ENCODE measurements at regions not wholly inside any gene's neighbourhood (a gene's known extent, or its start where the extent isn't known, plus 50 kb on each side); places are given as distances from the start of the nearest gene placed in this dataset.
A peak's percentile ranks its signal among the peaks of the same experiment; 100 is the strongest.

GRCh38 chr15:69951256-69951897 is 146.3 kb downstream of the TLE3 start:
- DNase-seq (ENCODE audit: low spot score), result no peak

DNA sequence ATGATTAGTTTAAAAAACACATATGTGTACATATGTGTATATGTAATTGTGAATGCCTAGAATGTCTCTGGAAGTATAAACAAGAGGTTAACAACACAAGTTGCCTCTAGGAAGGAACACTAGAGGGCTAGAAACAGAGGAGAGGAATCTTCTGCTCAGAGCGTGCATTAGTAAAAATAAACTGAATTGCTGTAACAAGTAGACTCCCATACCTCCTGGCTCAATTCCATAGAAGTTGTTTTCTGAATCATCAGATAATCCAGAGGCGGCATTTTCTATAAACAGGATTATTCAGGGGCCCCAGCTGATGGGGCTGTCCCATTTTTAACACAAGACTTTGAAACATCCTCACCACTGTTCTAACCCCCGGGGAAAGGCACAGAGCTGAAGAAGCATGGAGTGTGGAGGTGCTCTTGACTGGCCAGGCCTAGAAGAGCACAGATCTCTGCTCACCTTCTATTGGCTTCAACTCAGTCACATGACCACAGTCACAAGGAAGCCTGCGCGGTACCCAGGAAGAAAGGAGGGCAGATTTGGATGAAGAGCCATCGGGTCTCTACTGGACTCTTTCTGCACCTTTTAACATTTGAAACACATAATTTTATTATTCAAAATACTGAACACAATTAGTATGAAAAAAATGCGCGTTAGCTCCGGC is 145.7 kb downstream of the TLE3 start:
- DNase-seq (ENCODE audit: low spot score), result no peak

- DNase-seq (ENCODE audit: low spot score), result no peak
Observed at GRCh38 chr15:69953051-69953450, 144.7 kb downstream of the TLE3 start.

DNA sequence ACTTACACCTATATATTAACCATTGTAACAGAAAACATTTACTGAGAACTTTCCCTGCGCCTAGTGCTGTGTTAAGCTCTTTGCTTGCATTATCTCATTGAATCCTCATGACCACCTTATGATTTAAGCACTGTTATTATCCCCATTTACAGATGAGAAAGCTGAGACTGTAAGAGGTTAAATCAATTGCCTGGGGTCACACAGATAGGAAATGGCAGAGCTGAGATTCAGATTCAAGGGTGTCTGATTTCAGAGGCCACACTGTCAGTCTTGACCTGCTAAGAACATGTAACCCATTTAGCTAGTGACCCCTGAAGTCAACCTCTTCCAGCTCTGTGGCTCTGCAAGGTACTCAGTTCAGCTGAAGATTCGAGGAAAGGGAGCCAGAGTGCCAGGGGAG is 143.9 kb downstream of the TLE3 start:
- DNase-seq (ENCODE audit: low spot score), result no peak

GRCh38 chr15:69954666-69955065 is 143.1 kb downstream of the TLE3 start:
- DNase-seq (ENCODE audit: low spot score), result no peak

DNA sequence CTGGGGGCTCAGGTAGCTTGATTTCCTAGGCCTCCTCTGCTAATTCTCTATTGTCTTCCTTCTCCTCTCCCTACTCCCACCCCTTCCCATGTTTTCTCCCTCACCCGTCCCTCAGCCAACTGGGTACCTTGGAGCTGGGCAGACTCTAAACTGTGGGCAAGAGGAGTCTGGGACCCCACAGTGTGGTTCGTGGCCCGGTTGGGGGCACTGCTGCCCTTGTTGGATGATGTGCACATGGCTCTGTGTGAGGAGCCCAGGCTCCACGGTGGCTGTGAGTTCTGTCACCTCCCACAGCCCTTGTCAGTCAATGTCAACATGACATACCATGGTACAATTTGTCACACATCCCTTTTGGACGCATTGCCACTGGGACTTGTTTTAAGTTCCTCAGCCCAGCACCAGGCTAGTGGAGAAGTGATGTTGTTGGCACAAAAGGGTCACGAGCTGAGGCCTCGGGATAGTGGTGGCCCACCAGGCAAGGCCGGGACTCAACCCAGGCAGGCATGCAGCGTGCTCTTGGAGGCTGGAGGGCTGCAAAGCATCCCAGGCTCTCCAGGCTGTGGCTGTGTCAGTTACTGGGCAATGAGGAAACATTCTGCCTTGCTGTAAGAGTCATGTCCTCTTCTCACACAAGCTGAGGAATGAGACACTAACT is 142.3 kb downstream of the TLE3 start:
- DNase-seq (ENCODE audit: low spot score), result no peak

GRCh38 chr15:69956417-69956816 is 141.3 kb downstream of the TLE3 start:
- no peak for DNase-seq (ENCODE audit: low spot score)

- no peak for DNase-seq (ENCODE audit: low spot score)
Observed at GRCh38 chr15:69957175-69957574, 140.5 kb downstream of the TLE3 start.

GRCh38 chr15:69958496-69959084 is 139.1 kb downstream of the TLE3 start:
- DNase-seq (ENCODE audit: low spot score), result no peak

- no peak for DNase-seq (ENCODE audit: low spot score)
Observed at GRCh38 chr15:69962561-69962960, 135.2 kb downstream of the TLE3 start.

- no peak for DNase-seq (ENCODE audit: low spot score)
Observed at GRCh38 chr15:69963385-69963784, 134.3 kb downstream of the TLE3 start.

GRCh38 chr15:69971771-69972170 is 125.9 kb downstream of the TLE3 start:
- no peak for DNase-seq (ENCODE audit: low spot score)

GRCh38 chr15:69972436-69972835 is 125.3 kb downstream of the TLE3 start:
- no peak for DNase-seq (ENCODE audit: low spot score)

DNA sequence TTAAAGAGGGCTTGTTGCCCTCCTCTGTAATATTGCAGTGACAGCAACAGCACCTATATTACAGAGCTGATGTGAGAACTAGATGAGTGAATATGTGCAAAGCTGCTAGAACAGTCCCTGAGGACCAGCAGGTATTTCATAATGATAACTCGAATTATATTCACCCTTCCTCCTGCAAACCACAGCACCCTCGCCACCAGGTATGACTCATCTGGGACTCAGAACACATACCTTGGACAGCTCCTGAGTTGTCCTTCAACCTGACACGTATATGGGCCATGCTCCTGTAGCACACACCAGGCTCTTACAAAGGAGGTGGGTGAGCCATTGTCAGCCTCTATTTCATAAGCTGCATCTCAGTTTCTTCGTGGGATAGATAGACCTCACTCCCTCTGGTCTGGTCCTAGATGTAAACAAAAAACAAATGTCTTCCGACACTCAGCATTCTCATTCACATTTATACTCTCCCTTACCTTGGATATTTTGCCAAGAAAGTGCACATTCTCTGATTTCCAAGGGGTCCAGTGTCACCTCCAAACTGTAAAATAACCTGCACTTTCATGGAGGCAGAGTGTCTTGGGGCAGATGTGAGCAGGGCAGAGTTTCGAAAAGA is 124.5 kb downstream of the TLE3 start:
- DNase-seq (ENCODE audit: low spot score), result peak; percentile 28

DNA sequence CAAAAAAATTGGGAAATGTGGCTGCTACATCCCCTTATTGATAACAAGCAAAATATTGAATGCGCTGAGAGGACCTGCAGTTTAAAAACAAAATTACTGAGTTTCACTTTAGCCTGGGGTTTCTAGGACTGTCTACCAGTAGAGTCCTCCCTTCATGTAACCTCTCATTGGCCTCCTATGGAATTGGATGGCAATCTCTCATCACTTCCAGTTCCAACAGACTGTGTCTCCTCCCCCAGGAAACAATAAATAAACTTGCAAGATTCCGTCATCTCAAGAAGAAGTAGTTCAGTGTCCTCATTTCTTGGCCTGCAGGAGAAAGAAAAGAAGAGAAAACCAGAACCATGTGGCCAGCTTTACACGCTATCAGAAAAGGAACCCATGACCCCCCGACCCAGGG is 123.8 kb downstream of the TLE3 start:
- no peak for DNase-seq (ENCODE audit: low spot score)

DNA sequence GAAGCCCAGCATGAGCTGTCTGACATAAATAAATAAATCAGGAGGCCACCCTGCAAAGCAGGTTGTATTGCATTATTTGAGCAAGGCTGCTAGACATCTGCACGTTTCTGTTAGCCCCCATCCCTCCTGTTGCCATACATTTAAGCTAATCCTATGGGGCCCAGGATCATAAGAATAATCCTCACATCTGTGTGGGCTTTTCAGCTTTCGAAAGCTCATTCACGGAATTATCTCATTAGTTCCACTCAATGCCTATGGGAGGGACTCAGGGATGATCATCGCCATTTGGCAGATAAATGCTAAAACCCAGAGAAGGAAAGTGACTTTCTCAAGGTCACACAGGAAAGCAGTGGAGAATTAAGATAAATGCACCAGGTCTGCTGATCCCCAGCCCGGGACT is 123.4 kb downstream of the TLE3 start:
- no peak for DNase-seq (ENCODE audit: low spot score)

DNA sequence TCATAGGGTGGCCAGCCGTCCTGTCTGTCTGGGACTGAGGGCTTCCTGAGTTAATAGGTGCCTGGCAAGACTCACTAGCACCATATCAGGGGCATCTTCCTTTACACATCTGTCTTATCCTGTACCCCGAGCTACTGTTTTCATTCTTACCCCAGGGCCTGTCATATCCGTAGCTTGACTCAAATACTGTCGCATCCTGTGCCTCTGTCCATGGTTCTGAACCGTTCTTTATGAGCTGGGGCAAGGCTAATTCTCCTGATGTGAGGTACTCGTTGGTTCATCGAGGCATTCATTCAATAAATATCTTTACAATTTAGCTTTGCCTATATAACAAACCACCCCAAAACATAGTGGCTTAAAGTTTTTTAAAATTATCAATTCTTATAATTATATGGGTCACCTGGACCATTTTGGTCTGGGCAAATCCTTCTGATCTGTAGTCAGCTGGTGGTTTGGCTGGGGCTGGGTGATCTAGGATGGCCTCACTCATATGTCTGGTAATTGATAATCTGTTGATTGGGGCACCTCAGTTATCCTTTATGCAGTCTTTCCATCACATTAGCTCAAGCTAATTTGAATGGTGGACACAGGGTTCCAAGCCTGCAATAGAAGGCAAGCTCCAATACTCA is 121.2 kb downstream of the TLE3 start:
- DNase-seq (ENCODE audit: low spot score), result peak; percentile 54

- no peak for DNase-seq (ENCODE audit: low spot score)
Observed at GRCh38 chr15:69978603-69979002, 119.1 kb downstream of the TLE3 start.

GRCh38 chr15:69979262-69979661 is 118.5 kb downstream of the TLE3 start:
- no peak for DNase-seq (ENCODE audit: low spot score)

GRCh38 chr15:69979783-69980182 is 117.9 kb downstream of the TLE3 start:
- DNase-seq (ENCODE audit: low spot score), result no peak

- no peak for DNase-seq (ENCODE audit: low spot score)
Observed at GRCh38 chr15:69980341-69981059, 117.2 kb downstream of the TLE3 start.

Data from mucosa of gallbladder (tissue), 1 donor.